ENCODE measurements at regions not wholly inside any gene's neighbourhood (a gene's known extent, or its start where the extent isn't known, plus 50 kb on each side); places are given as distances from the start of the nearest gene placed in this dataset.

- Histone ChIP-seq H3K4me3 (no peak overlapping the region), H3K27me3 (no peaks in the 10 kb centered on the region), H3K36me3 (no peaks in the 10 kb centered on the region), H3K27ac (no peak overlapping the region), H3K9me3 (no peaks in the 10 kb centered on the region), H3K4me1 (no peaks in the 10 kb centered on the region)
- no peak for DNase-seq (ENCODE audit: low spot score)
- TF ChIP-seq CTCF (IDR thresholded peaks at IDR 0.05) = no peak
Measured at GRCh38 chr2:16365366-16365765, 300.3 kb downstream of the CYRIA start.

DNA sequence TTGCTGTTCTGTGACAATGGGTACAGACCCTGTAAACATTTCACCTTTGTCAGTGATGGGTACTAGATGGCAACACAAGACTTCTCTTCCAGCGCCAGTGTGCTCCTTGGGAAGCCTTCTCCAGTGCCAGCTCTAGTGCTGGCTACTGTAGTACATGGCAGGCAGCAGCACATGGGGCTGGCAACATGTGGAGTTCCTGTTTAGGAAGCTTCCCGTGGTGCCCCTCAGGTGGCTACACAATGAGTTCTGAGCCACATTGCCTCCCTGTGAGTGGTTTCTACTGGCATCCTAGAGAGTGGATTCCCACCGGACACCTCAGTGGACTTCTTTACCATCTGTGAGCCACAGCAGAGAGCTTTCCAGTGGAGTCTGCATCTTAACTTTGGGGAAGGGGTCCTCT lies 302.1 kb downstream of the CYRIA start:
- Histone ChIP-seq H3K27me3 (no peaks in the 10 kb centered on the region), H3K4me1 (no peaks in the 10 kb centered on the region), H3K9me3 (no peaks in the 10 kb centered on the region), H3K36me3 (no peaks in the 10 kb centered on the region), H3K27ac (no peak overlapping the region), H3K4me3 (no peak overlapping the region)
- no peak for DNase-seq (ENCODE audit: low spot score)
- TF ChIP-seq CTCF (IDR thresholded peaks at IDR 0.05) = no peak

- no peak for TF ChIP-seq CTCF (IDR thresholded peaks at IDR 0.05)
- H3K4me1 ChIP-seq = no peaks in the 10 kb centered on the region
- H3K27me3 ChIP-seq = no peaks in the 10 kb centered on the region
- no peak overlapping the region for H3K4me3 ChIP-seq
- no peaks in the 10 kb centered on the region for H3K36me3 ChIP-seq
- H3K9me3 ChIP-seq = peaks cover 0 to 4% of the 10 kb centered on the region in 2 donors
- no peak for DNase-seq (ENCODE audit: low spot score)
- no peak overlapping the region for H3K27ac ChIP-seq
Measured at GRCh38 chr2:16362611-16363010, 303.0 kb downstream of the CYRIA start.

DNA sequence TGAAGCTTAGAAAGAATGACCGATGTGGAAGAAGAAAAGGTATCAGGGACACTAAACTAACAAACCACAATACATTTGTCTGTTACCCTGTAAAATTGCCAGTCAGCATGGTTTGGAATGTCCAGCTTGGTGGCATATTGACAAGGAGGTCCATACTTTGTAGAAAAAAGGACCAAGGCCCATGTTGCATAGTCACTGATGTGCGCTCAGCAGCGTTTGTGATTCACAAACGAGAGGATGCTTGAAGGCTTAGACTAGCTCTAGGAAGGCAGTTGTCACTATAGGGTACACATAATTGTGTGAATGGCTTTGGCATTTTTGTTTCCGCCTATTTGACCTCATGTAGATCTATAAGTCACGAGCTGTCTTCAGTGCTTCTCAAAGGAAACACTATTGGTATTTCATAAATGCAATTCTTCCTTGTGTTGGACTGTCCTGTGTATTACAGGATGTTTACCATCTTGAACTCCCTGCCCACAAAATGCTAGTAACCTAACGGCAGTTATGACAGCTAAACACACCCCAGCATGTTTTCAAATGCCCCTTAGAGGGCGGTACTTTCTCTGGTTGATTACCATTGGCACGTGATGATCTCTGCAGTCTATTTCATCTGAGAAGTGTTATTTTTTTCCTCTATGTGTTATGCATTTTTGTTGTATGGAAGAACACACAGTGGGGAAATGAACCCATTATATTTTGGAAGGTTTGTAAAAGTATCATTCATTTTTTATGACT lies 304.2 kb downstream of the CYRIA start:
- H3K36me3 ChIP-seq = no peaks in the 10 kb centered on the region
- H3K9me3 ChIP-seq = peaks cover 0 to 15% of the 10 kb centered on the region in 2 donors
- H3K27ac ChIP-seq = no peak overlapping the region
- no peaks in the 10 kb centered on the region for H3K27me3 ChIP-seq
- no peak for TF ChIP-seq CTCF (IDR thresholded peaks at IDR 0.05)
- H3K4me1 ChIP-seq = no peaks in the 10 kb centered on the region
- DNase-seq (ENCODE audit: low spot score) = no peak
- H3K4me3 ChIP-seq = no peak overlapping the region

DNA sequence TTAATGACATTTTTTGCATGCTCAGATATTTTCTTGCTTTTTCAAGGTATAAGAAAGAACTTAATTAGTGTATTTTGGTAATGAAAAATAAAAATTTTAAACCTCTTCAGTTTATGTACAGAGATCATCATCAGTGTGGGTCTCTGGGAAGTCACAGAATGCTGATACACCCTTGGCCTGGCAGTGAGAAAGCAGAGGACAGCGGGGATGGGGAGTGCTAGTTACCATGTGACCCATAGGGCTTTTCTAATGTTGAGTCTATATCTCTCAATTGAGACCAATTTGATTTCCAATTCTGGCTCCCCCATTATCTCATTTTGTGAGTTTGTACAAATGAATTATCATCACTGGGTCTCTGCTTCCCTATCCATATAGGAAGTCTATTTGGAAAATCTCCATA lies 305.7 kb downstream of the CYRIA start:
- Histone ChIP-seq H3K36me3 (no peaks in the 10 kb centered on the region), H3K27ac (no peak overlapping the region), H3K9me3 (peaks cover 0 to 17% of the 10 kb centered on the region in 2 donors), H3K27me3 (no peaks in the 10 kb centered on the region), H3K4me3 (no peak overlapping the region), H3K4me1 (no peaks in the 10 kb centered on the region)
- DNase-seq (ENCODE audit: low spot score) = no peak
- TF ChIP-seq CTCF (IDR thresholded peaks at IDR 0.05) = no peak

- H3K9me3 ChIP-seq = peaks cover 0 to 17% of the 10 kb centered on the region in 2 donors
- no peak overlapping the region for H3K27ac ChIP-seq
- H3K4me1 ChIP-seq = no peaks in the 10 kb centered on the region
- H3K4me3 ChIP-seq = no peak overlapping the region
- H3K27me3 ChIP-seq = no peaks in the 10 kb centered on the region
- no peaks in the 10 kb centered on the region for H3K36me3 ChIP-seq
- no peak for TF ChIP-seq CTCF (IDR thresholded peaks at IDR 0.05)
- no peak for DNase-seq (ENCODE audit: low spot score)
Measured at GRCh38 chr2:16357188-16357587, 308.4 kb downstream of the CYRIA start.
